HG03565 (cell line): ENCODE measurements at regions not wholly inside any gene's neighbourhood (a gene's known extent, or its start where the extent isn't known, plus 50 kb on each side); places are given as distances from the start of the nearest gene placed in this dataset.
"Not testable (repeated sequence)": the region's sequence is repeated elsewhere in the genome, so short reads cannot be mapped to it uniquely, and the experiment has no call there.

Source experiments
- ATAC-seq: cut with Tn5 transposase; IDR thresholded peaks from one replicate; pipeline ENCODE4 v1.9.1; 2021; ENCODE audit warnings: mild to moderate bottlenecking, moderate library complexity; ENCODE audit not compliant: unreplicated experiment

DNA sequence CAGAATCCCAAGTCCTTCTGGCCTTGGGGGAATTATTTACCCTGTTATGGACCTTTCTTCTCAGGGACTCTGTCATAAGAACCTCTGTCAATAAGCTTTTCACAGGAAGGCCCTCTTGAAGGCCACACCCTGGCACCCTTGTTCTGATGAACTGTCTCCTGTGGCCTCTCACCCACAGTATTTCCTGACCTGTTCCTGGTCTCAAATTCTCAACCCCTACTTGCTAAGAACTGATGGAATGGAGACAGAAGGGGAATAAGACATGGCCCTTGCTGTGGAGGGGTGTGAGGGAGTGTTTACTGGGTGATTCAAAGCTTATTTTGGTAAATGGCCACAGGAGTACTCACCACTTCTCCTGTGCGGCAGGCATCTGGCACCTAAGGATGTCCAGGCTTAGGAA, 1082.9 kb downstream of the BCL11B start:
- ATAC-seq: no peak

DNA sequence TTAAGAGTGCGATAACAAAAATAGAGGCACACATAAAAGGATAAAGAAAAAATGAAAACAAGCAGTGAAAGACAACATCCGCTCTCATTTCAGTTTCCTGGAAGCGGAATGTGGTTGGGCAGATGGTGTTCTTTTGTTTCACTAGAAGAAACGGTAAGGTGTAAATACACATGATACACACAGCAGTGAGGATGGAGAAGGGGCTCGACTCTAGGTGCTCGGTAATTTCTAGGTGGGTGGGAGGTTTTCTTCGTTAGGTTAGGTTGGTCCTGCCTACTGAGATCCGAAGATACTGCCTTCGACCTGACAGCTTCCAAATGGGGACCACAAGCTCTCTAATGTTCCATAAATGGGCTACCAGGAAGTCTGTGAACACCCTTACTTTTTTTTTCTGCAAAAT, 1082.5 kb downstream of the BCL11B start:
- no peak for ATAC-seq

DNA sequence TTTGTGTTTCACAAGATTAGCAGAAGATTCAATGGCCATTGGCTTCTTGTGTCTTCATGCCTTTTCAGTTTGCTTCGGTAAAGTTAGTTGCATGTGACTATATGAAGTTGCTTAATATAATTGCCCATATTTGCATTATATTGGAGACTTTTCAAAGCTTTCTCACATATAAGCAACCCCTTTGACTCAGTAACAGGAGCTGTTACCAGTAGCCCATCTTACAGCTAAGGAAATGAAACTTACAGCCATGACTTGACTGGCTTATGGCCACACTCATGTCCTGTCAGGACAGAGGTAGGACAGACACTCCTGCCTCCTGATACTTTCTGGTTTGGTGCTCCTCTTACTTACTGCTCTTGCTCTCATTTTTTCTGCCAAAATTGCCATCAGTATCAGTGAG, 1082.1 kb downstream of the BCL11B start:
- no peak for ATAC-seq

DNA sequence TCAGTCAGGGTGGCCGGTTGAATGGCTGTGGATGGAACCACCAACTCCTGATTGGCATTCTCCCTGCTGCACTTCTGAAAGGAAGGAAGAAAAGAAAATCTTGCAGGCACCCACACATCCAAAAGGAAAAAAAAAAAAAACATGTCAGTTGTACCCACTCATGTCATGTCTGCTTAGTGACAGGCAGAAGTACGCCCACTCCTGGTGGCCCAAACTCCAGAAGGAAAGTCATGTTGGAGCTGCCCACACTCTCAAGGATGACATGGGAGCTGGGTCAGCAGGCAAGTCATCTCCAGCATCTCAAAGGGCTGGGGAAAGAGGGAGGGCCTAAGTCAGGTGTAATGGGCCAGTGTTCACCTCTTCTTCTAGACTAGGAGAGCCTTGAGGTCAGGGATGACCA, 1079.1 kb downstream of the BCL11B start:
- ATAC-seq: no peak

DNA sequence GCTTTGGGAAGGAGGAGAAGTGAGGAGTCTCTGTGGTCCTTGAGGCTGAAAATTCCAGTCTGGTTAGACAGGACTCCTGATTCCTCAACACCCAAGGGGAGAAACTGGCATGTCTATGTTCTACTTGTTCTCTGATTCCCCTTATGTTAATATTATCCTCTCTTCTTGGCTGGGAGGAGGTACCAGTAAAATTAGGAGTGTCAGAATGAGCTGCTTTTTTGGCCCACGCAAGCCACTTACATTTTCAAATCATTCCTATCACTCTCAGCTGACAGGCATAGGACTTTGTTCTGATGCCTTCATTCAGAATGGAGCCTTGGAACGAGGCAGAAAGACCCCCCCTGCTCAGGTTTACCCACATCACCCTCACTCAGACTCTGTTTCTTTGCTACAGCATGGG, 1077.2 kb downstream of the BCL11B start:
- ATAC-seq: no peak

DNA sequence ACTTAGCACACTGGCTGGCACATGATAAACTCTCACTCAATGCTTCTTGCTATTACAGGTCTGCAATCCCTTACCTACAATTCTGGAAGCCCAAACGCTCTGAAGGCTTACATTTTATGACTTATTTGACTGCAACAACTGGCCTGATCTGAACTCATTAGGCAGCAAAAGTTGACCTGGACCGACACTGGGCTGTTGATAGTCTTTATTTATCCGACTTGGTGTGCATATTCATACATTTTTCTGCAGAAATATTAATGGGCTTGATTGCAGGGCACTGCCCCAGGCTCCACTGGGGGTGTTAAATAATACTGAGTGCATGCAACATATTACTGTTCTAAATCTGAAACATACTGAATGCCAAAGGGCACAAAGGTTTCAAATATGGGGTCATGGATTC, 1076.7 kb downstream of the BCL11B start:
- no peak for ATAC-seq

DNA sequence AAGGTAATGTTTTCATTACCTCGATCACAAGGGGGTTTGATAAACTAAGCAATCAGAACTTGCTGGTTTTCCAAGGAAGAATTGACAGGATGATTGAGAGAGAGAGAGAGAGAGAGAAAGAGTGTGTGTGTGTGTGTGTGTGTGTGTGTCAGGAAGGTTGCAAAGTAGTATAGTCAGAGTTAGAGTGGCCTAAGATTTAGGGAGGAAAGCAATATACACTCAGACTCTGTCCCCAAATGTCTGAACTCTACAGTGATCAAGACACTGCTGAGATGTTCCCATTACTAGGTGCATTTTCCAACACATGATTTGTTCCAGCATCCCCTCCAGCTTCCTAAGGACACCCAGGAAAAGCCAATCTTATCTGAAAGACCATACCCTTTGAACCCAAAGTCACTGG, 1074.1 kb downstream of the BCL11B start:
- ATAC-seq: no peak

DNA sequence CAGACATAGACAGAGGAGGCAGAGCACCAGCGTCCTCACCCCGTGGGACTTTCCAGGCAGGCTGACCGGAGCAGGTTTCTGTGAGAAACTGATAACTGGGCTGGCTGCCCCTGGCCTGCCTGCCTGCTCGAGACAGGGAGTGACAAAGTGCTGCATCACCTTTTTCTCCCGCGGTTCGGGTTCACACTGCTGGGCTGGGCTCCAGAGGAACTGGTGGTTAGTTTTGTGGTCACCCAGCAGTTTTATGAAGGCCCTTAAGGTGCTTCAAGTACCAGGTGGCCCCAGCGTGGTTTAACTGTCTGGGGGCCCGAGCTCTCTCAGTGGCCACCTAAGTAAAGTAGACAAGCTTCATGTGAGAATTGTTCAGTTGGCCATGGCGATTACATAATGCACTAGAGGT, 1073.6 kb downstream of the BCL11B start:
- ATAC-seq: no peak

DNA sequence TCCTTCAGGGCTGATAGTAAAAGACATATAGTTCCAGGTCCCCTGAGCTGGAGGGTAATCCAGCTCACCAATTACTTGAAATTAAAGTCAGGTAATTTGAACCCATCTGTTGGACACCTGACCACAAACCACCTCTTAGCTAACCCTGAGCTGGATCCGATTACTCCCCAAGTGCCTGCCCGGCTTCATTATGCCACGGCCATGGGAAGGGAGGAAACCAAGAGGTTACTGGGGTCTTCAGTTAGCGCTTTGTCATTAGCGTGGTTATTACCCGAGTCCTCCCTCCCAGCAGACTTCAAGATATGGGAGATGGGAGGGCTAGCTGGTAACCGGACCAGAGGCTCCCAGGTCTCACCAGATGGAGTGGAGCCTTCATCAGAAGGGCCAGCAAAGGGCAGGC, 1071.4 kb downstream of the BCL11B start:
- ATAC-seq: no peak

DNA sequence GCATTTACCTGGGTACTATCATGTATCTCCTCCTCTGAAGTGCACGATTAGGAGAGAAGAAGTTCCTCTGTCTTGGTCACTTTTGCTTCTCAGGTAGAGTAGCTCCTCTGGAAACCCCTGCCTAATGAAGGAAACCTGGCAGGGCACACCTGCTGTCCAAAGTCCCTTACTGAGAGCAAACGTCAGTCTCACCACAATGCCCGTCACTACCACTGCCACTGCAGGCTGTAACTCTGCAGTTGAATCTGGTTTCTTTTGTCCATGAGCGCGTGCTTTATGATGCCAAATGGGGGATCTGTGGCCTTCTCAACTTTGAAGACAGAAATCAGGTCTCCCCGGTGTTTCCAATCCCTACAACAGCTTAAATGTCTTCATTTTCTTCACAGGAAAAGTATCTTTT, 1068.6 kb downstream of the BCL11B start:
- ATAC-seq: no peak

DNA sequence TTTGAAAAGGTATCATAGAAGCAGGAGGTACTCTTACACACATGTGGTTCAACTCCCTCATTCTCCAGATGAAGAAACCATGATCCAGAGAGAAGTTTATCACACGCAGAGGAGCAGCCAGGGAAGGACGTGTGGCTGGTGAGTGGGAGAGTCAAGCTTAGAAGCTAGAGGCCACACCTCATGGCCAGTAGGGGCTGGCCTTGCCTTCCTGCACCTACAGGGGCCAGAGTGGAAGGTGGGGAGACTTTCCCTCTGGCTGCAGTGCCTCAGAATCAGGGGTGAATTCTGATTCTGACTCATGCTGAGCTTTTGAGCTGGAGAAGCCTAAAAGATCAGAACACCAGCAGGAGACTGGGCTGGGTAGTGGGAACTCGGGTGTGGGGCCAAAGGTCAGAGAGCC, 1067.9 kb downstream of the BCL11B start:
- ATAC-seq: no peak

DNA sequence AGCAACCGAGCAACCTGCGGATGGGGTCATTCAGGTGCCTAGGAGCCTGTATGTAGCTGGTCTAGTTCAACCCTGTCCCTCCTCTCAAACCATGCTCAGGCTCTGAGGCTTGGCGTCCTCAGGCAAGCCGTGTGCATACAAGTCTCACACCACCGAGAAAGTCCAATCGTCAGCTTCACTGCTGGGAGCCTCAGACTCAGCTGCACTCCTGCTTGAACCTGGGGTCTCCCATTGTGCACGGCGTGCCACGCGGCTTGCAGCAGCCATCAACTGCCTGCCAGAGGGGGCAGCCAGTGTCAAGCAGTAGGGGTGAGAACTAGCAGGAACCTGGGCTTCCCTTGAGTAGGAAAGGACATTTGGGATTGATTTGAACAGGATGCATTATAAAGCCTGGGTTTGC, 1064.6 kb downstream of the BCL11B start:
- no peak for ATAC-seq

DNA sequence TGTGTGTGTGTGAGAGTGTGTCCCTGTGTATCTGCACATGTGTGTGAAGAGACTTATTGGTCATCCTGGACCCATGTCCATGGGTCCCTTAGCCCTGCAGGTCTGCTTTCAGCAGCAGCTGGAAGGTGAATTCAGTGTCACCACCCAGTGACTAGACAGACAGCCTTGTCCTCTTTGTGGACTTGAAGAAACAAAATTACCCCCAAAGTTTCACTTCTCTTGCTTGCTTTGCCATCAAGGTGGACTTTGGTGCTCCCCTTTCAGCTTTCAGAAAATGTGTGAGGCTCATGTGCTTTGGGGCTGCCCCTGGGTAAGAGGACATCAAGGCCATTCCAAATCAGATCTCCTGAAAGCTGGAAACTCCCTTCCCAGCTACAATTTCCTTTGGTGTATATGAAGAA, 1063.8 kb downstream of the BCL11B start:
- ATAC-seq: no peak

DNA sequence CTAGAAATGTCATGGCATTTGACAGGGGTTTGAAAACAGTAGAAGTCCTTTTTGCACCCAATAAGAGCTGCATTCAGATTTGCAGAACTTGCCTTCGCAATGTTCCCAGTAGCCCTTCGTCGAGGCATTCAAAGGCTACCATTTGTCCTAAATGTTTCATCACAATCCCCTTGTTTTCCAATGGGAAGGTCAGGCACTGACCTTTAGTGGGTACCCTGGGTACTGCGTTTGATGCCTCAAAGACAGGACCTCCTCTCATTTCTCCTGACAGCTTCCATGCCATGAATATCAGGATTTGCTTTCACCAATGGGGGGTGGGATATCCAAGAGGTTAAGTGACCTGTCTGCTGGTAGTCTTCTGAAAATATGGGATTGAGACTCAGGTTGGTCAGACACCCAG, 1063.1 kb downstream of the BCL11B start:
- no peak for ATAC-seq

DNA sequence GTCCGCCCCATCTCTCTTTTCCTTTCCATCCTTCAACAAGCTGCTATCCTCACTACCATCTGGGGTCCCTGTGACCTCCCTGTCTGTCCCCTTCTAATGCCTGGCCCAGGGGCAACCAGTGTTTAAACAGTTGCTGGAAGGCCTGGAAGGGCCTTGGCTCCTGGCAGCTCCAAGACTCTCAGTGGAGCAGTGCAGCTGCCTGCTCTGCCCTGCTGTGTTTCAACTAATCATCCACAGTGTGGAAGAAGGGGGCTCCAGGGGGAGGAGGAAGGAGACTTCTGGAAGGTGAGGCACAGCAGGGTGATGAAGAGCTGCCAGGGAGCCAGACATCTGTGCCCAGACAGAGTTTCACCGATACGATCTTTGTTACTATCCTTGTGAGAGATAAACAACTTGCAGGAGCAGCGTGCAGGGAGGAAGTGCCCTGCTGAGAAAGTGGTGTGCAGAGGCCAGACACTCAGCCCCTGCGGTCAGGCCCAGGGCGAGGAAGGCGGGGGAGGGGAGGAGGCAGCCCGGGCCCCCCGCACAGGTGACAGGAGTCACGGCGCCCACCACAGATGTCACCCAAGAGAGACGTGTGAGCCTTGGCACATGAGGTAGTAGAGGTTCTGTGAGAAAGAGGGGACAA, 1061.8 kb downstream of the BCL11B start:
- no peak for ATAC-seq

DNA sequence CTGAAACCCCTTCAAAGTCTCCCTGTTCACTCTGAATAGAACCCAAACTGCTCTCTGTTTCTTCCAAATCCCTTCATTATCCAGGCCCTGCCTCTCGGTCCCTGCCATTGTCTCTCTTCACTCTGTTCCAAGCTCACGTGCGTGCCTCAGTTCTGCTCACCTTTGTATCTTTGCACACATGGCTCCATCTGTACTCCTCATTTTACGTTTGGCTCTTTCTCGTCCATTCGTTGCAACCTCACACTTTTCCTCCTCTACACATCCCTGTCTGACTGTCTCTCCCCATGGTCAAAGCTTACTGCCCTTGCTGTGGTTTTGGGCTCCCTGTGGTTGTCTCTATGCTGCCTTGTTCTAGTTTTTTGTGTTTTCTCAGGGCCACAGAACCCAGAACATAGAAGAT, 1054.5 kb downstream of the BCL11B start:
- no peak for ATAC-seq

DNA sequence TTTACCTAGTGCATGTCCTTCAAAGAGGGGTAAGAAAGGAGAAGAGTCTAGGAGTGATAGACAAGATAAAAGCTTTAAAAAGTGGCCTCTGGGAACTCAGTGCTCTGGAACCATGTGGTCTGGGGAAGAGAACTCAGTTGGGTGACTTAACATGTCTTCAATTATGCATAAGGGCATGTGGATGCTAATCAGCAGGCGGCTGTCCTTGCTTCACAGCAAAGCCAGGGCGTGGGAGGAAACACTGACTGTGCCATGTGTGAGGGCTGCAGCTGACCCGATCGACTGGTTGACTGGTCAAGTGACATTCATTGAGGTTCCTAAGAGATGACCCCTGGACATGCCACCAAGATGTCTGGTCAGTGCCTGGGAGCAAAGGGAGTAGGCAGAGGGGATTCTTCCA, 1053.8 kb downstream of the BCL11B start:
- no peak for ATAC-seq

DNA sequence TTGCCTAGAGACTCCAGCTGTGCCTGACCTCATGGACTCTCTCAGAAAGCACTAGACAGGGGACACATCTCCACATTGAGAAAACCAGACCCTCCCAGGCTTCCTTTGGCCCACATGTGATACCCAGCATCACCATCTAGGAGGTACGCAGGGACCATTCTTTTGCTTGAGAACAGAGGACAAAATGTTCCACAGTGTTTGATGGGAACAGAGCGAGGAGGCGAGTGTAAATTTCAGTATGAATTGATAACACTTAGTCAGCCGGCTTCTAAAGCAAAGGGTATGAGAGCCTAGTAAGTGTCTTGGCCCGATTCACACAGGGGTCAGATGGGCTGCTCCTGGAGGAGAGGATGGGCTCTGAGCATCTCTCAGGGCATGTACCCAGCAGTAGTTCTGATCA, 1052.4 kb downstream of the BCL11B start:
- no peak for ATAC-seq

DNA sequence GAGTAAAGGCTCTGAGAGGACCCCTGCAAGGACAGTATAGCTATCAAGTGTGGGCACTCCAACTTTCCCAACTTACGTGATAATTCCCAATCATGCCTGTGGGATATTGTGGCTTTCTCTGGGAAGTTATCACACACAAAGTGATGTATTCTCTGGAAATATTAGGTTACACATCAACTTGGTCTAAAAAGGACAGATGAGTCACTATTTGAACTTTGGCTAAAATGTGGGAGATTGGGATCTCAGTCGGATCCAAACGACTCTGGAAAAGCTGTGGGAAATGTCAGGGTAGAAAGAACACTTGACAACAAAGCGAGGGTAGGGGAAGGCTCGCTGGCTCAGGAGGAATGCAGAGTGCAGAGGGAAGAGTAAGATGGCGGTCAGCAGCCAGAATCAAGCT, 1048.9 kb downstream of the BCL11B start:
- no peak for ATAC-seq

DNA sequence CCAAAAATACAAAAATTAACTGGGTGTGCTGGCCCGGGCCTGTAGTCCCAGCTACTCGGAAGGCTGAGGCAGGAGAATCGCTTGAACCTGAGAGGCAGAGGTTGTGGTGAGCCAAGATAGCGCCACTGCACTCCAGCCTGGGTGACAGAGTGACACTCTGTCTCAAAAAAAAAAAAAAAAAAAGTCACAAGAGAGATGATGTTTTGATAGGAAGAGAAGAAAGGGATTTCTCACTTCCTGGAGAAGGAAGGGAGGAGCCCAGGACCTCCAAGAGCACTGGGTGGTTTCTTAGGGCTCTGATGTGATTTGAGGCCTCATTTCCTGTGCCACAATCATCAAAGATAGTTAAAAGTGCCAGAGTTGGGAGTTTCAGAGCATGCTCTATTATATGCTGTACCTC, 1048.3 kb downstream of the BCL11B start:
- ATAC-seq: not testable (repeated sequence)

DNA sequence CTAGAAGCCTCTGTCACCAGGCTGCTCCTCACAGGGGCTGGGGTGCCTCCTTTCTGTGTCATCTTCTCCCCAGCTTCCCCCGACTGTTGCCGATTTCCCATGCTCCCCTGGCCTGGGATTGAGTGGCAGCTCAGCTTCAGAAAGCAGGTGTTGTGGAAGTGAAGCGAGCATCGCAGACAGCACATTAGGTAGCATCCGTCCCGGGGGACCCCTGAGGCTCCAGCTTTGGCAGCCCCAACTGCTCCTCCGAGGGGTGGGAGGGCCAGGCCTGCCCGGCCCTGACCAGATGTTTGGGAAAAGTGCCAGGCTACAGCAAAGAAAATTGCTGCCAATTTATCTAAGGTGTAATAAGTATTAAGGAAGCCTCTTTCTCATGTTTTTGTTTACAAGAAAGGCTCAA, 1045.6 kb downstream of the BCL11B start:
- no peak for ATAC-seq

DNA sequence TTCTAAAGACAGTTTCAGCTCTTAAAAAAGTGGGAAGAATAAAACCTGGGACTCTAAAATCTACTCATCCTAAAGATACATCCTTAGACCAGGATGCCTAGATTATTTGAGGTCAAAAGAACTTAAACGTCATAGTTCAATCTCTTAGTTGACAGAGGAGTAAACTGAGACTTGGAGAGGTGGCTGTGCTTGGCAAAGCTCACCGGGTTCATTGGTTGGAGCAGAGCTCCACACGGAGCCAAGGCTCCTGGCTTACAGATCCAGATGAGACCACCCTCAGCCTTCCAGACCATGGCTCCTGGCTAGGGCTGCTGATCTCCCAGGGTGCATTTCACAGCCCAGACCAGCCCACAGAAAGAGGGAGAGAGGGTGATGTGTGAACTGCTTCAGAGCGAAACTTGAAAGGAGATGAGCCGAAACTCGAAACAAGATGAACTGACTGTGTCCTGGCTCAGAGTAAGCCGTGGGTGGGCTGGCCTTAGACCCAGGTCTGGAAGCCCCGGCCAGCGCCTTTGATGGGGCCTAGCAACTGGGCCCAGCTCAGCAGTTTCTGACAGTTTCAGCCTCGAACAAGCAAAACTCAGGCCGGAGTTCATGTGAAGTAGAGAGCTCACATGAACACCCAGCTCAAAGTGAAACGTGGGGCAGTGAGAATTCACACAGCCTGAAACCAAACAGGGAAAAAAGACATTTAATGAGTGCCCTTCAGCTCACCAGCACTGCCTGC, 1044.8 kb downstream of the BCL11B start:
- no peak for ATAC-seq

DNA sequence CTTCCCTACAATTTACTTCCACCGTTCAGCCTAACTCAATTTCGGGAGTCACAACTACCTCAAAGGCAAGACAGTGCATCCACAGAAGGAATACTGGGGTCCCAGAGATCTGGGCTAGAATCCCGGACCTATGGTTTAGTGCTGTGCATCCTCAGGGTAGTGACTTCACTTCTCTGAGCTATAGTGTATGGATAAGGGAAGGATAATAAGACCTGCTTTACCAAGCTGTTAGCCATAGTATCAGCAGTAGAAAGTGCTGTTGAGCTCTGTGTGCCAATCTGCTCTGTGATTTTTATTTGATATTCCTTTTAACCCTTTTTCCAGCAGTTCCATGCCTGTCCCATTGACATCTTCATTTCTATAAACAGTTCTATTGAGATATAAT, 1044.3 kb downstream of the BCL11B start:
- no peak for ATAC-seq
